ENCODE measurements at regions not wholly inside any gene's neighbourhood (a gene's known extent, or its start where the extent isn't known, plus 50 kb on each side); places are given as distances from the start of the nearest gene placed in this dataset.
A peak's percentile ranks its signal among the peaks of the same experiment; 100 is the strongest.

GRCh38 chr3:156620901-156621300, 53.5 kb upstream of the TIPARP start:
- no peak for DNase-seq (ENCODE audit: low read depth)
- H3K36me3 ChIP-seq (ENCODE audit: control insufficient read depth, insufficient read depth, low read length, severe bottlenecking): no peaks in the 10 kb centered on the region
- H3K9ac ChIP-seq (ENCODE audit: low read length): no peak overlapping the region
- H3K4me3 ChIP-seq (ENCODE audit: low read length): no peak overlapping the region
- peaks cover 27% of the 10 kb centered on the region for H3K4me1 ChIP-seq (ENCODE audit: control insufficient read depth, insufficient read depth, low read length)
- no peaks in the 10 kb centered on the region for H3K27me3 ChIP-seq (replicated peaks; ENCODE audit: control insufficient read depth, insufficient read depth, low read length)
- H3K9me3 ChIP-seq (ENCODE audit: control insufficient read depth, low read length): no peaks in the 10 kb centered on the region

GRCh38 chr3:156620260-156620659, 54.1 kb upstream of the TIPARP start:
- H3K27me3 ChIP-seq (replicated peaks; ENCODE audit: control insufficient read depth, insufficient read depth, low read length): no peaks in the 10 kb centered on the region
- no peaks in the 10 kb centered on the region for H3K36me3 ChIP-seq (ENCODE audit: control insufficient read depth, insufficient read depth, low read length, severe bottlenecking)
- no peaks in the 10 kb centered on the region for H3K9me3 ChIP-seq (ENCODE audit: control insufficient read depth, low read length)
- H3K9ac ChIP-seq (ENCODE audit: low read length): no peak overlapping the region
- no peak overlapping the region for H3K4me3 ChIP-seq (ENCODE audit: low read length)
- DNase-seq (ENCODE audit: low read depth): no peak
- peaks cover 34% of the 10 kb centered on the region for H3K4me1 ChIP-seq (ENCODE audit: control insufficient read depth, insufficient read depth, low read length)

DNA sequence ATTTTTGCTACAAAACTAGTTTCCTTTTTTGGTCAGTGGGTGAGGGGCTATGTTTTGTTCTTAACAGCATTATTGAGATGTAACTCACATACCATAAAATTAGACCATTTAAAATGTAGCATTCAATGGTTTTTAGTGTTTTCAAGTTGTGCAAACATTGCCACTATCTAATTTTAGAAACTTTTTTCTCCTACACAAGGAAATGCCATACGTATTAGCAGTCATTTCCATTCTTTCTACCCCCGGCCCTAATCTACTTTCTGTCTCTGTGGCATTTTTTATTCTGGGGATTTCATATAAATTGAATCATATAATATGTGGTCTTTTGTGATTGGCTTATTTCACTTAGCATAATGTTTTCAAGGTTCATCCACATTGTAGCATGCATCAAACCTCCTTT, 55.0 kb upstream of the TIPARP start:
- H3K4me1 ChIP-seq (ENCODE audit: control insufficient read depth, insufficient read depth, low read length): peaks cover 42% of the 10 kb centered on the region
- no peaks in the 10 kb centered on the region for H3K9me3 ChIP-seq (ENCODE audit: control insufficient read depth, low read length)
- no peak overlapping the region for H3K4me3 ChIP-seq (ENCODE audit: low read length)
- no peaks in the 10 kb centered on the region for H3K27me3 ChIP-seq (replicated peaks; ENCODE audit: control insufficient read depth, insufficient read depth, low read length)
- no peak overlapping the region for H3K9ac ChIP-seq (ENCODE audit: low read length)
- H3K36me3 ChIP-seq (ENCODE audit: control insufficient read depth, insufficient read depth, low read length, severe bottlenecking): no peaks in the 10 kb centered on the region
- DNase-seq (ENCODE audit: low read depth): peak; percentile 33

DNA sequence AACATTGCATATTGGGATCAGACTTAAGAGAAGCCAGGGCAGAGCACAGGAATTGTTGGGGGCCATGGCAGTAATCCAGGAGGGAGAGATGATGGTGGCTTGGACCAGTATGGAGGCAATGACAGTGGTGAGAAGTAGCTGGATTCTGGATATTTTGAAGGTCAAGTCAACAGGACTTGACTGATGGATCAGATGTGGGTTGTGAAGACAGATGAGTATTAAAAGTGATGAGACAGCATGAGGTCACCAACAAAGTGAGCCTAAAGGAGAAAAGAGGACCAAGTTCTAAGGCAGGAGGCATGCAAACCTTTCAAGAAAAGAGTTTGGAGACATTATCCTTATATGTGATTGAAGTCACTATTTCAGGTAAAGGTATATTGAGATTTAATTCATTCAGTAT, 56.6 kb upstream of the TIPARP start:
- Histone ChIP-seq H3K36me3 (ENCODE audit: control insufficient read depth, insufficient read depth, low read length, severe bottlenecking) (no peaks in the 10 kb centered on the region), H3K4me1 (ENCODE audit: control insufficient read depth, insufficient read depth, low read length) (peaks cover 46% of the 10 kb centered on the region), H3K27me3 (replicated peaks; ENCODE audit: control insufficient read depth, insufficient read depth, low read length) (no peaks in the 10 kb centered on the region)

GRCh38 chr3:156617145-156617544, 57.2 kb upstream of the TIPARP start:
- no peak for DNase-seq (ENCODE audit: low read depth)

More for the DNA sequence above, 56.6 kb upstream of the TIPARP start:
- no peak for DNase-seq (ENCODE audit: low read depth)
- no peaks in the 10 kb centered on the region for H3K9me3 ChIP-seq (ENCODE audit: control insufficient read depth, low read length)
- H3K9ac ChIP-seq (ENCODE audit: low read length): no peak overlapping the region
- H3K4me3 ChIP-seq (ENCODE audit: low read length): no peak overlapping the region

GRCh38 chr3:156615592-156616173, 58.7 kb upstream of the TIPARP start:
- peak overlapping the region; percentile 49 for H3K4me3 ChIP-seq (ENCODE audit: low read length)
- peak; percentile 77 for DNase-seq (ENCODE audit: low read depth)
- no peaks in the 10 kb centered on the region for H3K36me3 ChIP-seq (ENCODE audit: control insufficient read depth, insufficient read depth, low read length, severe bottlenecking)
- no peaks in the 10 kb centered on the region for H3K27me3 ChIP-seq (replicated peaks; ENCODE audit: control insufficient read depth, insufficient read depth, low read length)
- peak overlapping the region; percentile 67 for H3K9ac ChIP-seq (ENCODE audit: low read length)
- peaks cover 46% of the 10 kb centered on the region for H3K4me1 ChIP-seq (ENCODE audit: control insufficient read depth, insufficient read depth, low read length)
- H3K9me3 ChIP-seq (ENCODE audit: control insufficient read depth, low read length): no peaks in the 10 kb centered on the region

More at GRCh38 chr3:156617145-156617544, 57.2 kb upstream of the TIPARP start:
- Histone ChIP-seq H3K27me3 (replicated peaks; ENCODE audit: control insufficient read depth, insufficient read depth, low read length) (no peaks in the 10 kb centered on the region), H3K4me3 (ENCODE audit: low read length) (no peak overlapping the region), H3K36me3 (ENCODE audit: control insufficient read depth, insufficient read depth, low read length, severe bottlenecking) (no peaks in the 10 kb centered on the region), H3K9me3 (ENCODE audit: control insufficient read depth, low read length) (no peaks in the 10 kb centered on the region), H3K4me1 (ENCODE audit: control insufficient read depth, insufficient read depth, low read length) (peaks cover 46% of the 10 kb centered on the region), H3K9ac (ENCODE audit: low read length) (no peak overlapping the region)

DNA sequence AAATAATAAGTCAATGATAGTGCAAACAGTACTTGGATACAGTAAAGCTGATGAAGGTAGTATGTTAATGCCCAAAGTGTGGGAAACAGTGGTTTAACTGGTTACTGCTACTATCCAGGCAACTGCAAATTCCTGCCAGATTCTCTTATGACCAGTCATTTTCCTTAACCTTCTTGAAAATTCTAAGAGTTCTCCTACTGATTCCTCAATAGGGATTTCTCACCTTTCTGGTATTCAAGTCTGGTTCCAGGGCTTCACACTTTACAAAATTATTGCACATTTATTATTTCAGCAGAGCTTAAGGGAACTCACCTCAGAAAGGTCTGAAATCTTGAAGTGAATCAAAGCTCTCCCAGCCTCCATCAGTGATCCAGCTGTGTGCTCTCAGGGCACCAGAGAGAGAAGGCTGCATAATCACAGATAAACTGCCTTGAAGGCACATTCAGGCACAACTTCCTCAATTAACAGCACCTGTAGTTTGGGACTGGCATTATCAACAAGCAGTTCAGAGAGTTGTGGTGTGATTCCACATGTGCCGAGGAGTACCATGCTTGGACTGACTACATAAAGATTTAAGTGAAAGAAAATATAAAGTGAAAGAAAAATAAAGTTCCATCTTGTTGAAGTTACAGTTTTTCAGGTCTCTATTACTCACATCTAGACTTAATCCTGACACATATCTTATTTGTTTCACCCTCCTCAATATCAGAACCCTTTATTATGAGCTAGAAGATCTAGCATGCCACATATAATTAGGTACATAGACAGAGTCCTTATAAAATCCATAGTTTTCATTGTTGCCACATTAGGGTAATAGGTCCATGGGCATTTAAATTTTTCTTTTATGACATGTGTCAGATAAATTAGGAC, 59.5 kb upstream of the TIPARP start:
- Histone ChIP-seq H3K4me3 (ENCODE audit: low read length) (peak overlapping the region; percentile 49), H3K27me3 (replicated peaks; ENCODE audit: control insufficient read depth, insufficient read depth, low read length) (no peaks in the 10 kb centered on the region), H3K9me3 (ENCODE audit: control insufficient read depth, low read length) (no peaks in the 10 kb centered on the region), H3K9ac (ENCODE audit: low read length) (peak overlapping the region; percentile 67), H3K36me3 (ENCODE audit: control insufficient read depth, insufficient read depth, low read length, severe bottlenecking) (no peaks in the 10 kb centered on the region), H3K4me1 (ENCODE audit: control insufficient read depth, insufficient read depth, low read length) (peaks cover 46% of the 10 kb centered on the region)
- DNase-seq (ENCODE audit: low read depth): peak; percentile 25

- Histone ChIP-seq H3K36me3 (ENCODE audit: control insufficient read depth, insufficient read depth, low read length, severe bottlenecking) (no peaks in the 10 kb centered on the region), H3K9ac (ENCODE audit: low read length) (no peak overlapping the region), H3K4me3 (ENCODE audit: low read length) (no peak overlapping the region), H3K27me3 (replicated peaks; ENCODE audit: control insufficient read depth, insufficient read depth, low read length) (no peaks in the 10 kb centered on the region), H3K9me3 (ENCODE audit: control insufficient read depth, low read length) (no peaks in the 10 kb centered on the region), H3K4me1 (ENCODE audit: control insufficient read depth, insufficient read depth, low read length) (peaks cover 39% of the 10 kb centered on the region)
- no peak for DNase-seq (ENCODE audit: low read depth)
Measured at GRCh38 chr3:156612903-156613302, 58.0 kb upstream of the SSR3 start.

DNA sequence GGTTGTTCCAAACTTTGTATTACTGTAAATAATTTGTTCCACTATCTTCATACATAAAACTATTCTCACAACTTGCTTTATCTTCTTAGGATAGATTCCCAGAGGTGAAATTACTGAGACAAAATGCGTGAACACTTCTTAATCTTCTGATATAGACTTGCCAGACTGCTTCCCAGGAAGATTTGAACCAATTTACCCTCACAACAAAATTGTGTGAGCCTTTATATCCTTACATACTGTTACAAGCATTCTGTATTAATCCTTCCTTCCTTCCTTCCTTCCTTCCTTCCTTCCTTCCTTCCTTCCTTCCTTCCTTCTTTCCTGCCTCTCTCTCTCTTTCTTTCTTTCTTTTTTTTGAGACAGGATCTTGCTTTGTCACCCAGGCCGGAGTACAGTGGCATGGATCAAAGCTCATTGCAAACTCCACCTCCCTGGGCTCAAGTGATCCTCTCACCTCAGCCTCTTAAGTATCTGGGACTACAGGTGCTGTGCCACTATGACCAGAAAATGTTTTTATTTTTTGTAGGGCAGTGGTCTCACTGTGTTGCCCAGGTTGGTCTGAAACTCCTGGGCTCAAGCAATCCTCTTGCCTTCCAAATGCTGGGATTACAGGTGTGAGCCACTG, 57.1 kb upstream of the SSR3 start:
- no peak overlapping the region for H3K9ac ChIP-seq (ENCODE audit: low read length)
- H3K9me3 ChIP-seq (ENCODE audit: control insufficient read depth, low read length): no peaks in the 10 kb centered on the region
- no peaks in the 10 kb centered on the region for H3K36me3 ChIP-seq (ENCODE audit: control insufficient read depth, insufficient read depth, low read length, severe bottlenecking)
- no peaks in the 10 kb centered on the region for H3K27me3 ChIP-seq (replicated peaks; ENCODE audit: control insufficient read depth, insufficient read depth, low read length)
- no peak overlapping the region for H3K4me3 ChIP-seq (ENCODE audit: low read length)
- no peak for DNase-seq (ENCODE audit: low read depth)
- H3K4me1 ChIP-seq (ENCODE audit: control insufficient read depth, insufficient read depth, low read length): peaks cover 30% of the 10 kb centered on the region

DNA sequence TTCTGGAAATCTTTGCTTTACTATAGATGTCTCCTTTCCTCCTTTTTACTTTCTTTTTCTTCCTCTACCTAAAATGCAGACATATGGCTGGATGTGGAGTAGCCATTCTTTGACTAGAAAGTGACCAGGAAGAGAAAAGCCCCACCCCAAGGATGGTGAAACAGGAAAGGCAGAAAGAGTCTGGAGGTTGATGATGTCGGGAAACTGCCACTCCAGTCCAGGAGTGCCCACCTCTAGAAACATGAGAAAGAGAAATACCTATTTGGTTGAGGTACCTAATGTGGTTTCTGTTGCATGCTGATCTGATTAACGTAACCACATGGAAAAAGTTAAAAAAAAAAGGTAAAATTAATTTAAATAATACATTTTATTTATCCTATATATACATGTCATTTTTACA, 55.2 kb upstream of the SSR3 start:
- Histone ChIP-seq H3K4me1 (ENCODE audit: control insufficient read depth, insufficient read depth, low read length) (peaks cover 27% of the 10 kb centered on the region), H3K27me3 (replicated peaks; ENCODE audit: control insufficient read depth, insufficient read depth, low read length) (no peaks in the 10 kb centered on the region), H3K9ac (ENCODE audit: low read length) (no peak overlapping the region), H3K36me3 (ENCODE audit: control insufficient read depth, insufficient read depth, low read length, severe bottlenecking) (no peaks in the 10 kb centered on the region), H3K9me3 (ENCODE audit: control insufficient read depth, low read length) (no peaks in the 10 kb centered on the region), H3K4me3 (ENCODE audit: low read length) (no peak overlapping the region)
- DNase-seq (ENCODE audit: low read depth): no peak

- Histone ChIP-seq H3K4me1 (ENCODE audit: control insufficient read depth, insufficient read depth, low read length) (peaks cover 24% of the 10 kb centered on the region), H3K4me3 (ENCODE audit: low read length) (no peak overlapping the region), H3K9ac (ENCODE audit: low read length) (no peak overlapping the region), H3K27me3 (replicated peaks; ENCODE audit: control insufficient read depth, insufficient read depth, low read length) (no peaks in the 10 kb centered on the region), H3K36me3 (ENCODE audit: control insufficient read depth, insufficient read depth, low read length, severe bottlenecking) (no peaks in the 10 kb centered on the region), H3K9me3 (ENCODE audit: control insufficient read depth, low read length) (no peaks in the 10 kb centered on the region)
- no peak for DNase-seq (ENCODE audit: low read depth)
Measured at GRCh38 chr3:156609546-156609945, 54.6 kb upstream of the SSR3 start.
